ENCODE measurements at regions not wholly inside any gene's neighbourhood (a gene's known extent, or its start where the extent isn't known, plus 50 kb on each side); places are given as distances from the start of the nearest gene placed in this dataset.
"Not testable (repeated sequence)": the region's sequence is repeated elsewhere in the genome, so short reads cannot be mapped to it uniquely, and the experiment has no call there.

GRCh38 chr6:160804639-160805038 lies 102.6 kb downstream of the PLG start:
- Histone ChIP-seq H3K4me1 (ENCODE audit: low read depth) (no peaks in the 10 kb centered on the region), H3K36me3 (no peaks in the 10 kb centered on the region), H3K4me3 (no peak overlapping the region), H3K27me3 (no peaks in the 10 kb centered on the region), H3K9me3 (ENCODE audit: low read depth) (no peaks in the 10 kb centered on the region), H3K27ac (no peak overlapping the region)
- no peak for DNase-seq (ENCODE audit: low read depth in 1 of 2, low spot score in 1 of 2)
- no peak for TF ChIP-seq CTCF (IDR thresholded peaks at IDR 0.05; ENCODE audit: low read depth, low read length)

DNA sequence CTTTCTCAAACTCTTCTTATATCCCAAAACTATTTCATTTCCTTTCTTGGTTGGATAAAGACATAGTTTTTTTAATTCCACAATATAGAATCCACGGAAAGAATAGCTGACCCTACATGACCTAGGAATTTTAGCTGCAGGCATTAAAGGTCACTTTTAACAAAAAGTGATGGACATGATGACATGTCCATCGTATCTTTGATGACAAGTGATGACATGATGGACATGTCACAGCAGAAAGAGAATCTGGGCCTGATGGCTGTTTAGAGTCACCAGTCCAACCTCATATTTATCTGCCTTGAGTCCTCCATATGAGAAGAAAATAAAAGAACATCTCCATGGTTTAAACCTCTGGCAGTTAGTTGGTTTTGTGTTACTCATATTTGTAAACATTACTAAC lies 106.2 kb downstream of the PLG start:
- H3K27me3 ChIP-seq: no peaks in the 10 kb centered on the region
- H3K4me1 ChIP-seq (ENCODE audit: low read depth): no peaks in the 10 kb centered on the region
- H3K9me3 ChIP-seq (ENCODE audit: low read depth): no peaks in the 10 kb centered on the region
- TF ChIP-seq CTCF (IDR thresholded peaks at IDR 0.05; ENCODE audit: low read depth, low read length): no peak
- no peaks in the 10 kb centered on the region for H3K36me3 ChIP-seq
- no peak overlapping the region for H3K4me3 ChIP-seq
- no peak for DNase-seq (ENCODE audit: low read depth in 1 of 2, low spot score in 1 of 2)
- no peak overlapping the region for H3K27ac ChIP-seq

- no peaks in the 10 kb centered on the region for H3K36me3 ChIP-seq
- no peaks in the 10 kb centered on the region for H3K9me3 ChIP-seq (ENCODE audit: low read depth)
- H3K27me3 ChIP-seq: no peaks in the 10 kb centered on the region
- TF ChIP-seq CTCF (IDR thresholded peaks at IDR 0.05; ENCODE audit: low read depth, low read length): no peak
- H3K27ac ChIP-seq: no peak overlapping the region
- no peaks in the 10 kb centered on the region for H3K4me1 ChIP-seq (ENCODE audit: low read depth)
- no peak overlapping the region for H3K4me3 ChIP-seq
- DNase-seq (ENCODE audit: low read depth in 1 of 2, low spot score in 1 of 2): no peak
Measured at GRCh38 chr6:160810238-160810637, 108.2 kb downstream of the PLG start.

DNA sequence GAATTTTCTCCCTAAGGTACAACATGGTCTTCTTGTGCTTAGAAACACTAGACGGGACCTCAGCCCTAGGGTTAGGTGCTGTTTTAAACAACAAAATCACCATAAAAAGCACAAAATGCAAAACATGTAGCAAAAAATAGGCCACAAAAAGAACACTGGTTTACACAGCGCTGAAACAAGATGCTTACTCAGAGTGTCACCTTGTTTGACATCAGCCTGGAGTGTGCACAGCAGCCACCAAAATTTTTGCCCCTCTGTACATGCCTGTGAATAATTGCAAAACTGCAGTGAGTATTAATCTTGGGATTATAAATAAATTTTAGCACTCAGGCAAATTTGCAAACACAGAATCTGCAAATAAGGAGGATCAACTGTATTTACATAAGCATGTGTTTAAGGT lies 110.1 kb downstream of the PLG start:
- TF ChIP-seq CTCF (IDR thresholded peaks at IDR 0.05; ENCODE audit: low read depth, low read length): no peak
- Histone ChIP-seq H3K27ac (no peak overlapping the region), H3K27me3 (no peaks in the 10 kb centered on the region), H3K4me3 (no peak overlapping the region), H3K4me1 (ENCODE audit: low read depth) (no peaks in the 10 kb centered on the region), H3K36me3 (no peaks in the 10 kb centered on the region), H3K9me3 (ENCODE audit: low read depth) (no peaks in the 10 kb centered on the region)
- DNase-seq (ENCODE audit: low read depth in 1 of 2, low spot score in 1 of 2): no peak

DNA sequence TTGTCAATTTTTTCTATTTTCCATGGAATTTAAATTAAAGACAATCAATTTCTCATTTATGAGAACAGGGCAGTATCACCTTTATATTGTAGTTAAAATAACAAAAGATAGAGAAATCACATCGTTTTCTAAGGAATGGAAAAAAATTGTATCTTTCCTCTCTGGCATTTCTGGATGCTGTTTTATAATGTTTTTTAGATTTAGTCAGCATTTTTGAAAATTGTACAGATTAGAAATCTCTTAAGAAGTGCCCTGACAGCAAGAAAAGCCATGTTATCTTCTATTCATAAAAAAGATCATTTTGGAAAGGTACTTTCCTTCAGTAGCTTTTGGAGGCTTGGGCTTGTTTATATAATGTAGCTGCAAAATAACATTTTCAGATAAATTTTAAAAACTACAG lies 116.9 kb downstream of the PLG start:
- Histone ChIP-seq H3K9me3 (ENCODE audit: low read depth) (no peaks in the 10 kb centered on the region), H3K4me1 (ENCODE audit: low read depth) (no peaks in the 10 kb centered on the region), H3K27me3 (no peaks in the 10 kb centered on the region), H3K27ac (no peak overlapping the region), H3K4me3 (no peak overlapping the region), H3K36me3 (no peaks in the 10 kb centered on the region)
- TF ChIP-seq CTCF (IDR thresholded peaks at IDR 0.05; ENCODE audit: low read depth, low read length): no peak
- no peak for DNase-seq (ENCODE audit: low read depth in 1 of 2, low spot score in 1 of 2)

DNA sequence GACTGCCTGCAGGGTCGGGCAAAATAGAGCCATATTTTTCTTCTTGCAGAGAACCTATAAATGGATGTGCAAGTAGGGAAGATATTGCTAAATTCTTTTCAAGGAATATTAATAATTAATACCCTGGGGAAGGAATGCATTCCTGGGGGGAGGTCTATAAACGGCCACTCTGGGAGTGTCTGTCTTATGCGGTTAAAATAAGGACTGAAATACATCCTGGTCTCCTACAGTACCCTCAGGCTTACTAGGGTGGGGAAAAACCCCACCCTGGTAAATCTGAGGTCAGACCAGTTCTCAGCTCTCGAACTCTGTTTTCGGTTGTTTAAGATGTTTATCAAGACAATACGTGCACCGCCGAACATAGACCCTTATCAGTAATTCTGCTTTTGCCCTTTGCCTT lies 118.6 kb downstream of the PLG start:
- H3K27me3 ChIP-seq; H3K4me1 ChIP-seq (ENCODE audit: low read depth); H3K9me3 ChIP-seq (ENCODE audit: low read depth); DNase-seq (ENCODE audit: low read depth in 1 of 2, low spot score in 1 of 2); H3K4me3 ChIP-seq; H3K27ac ChIP-seq; H3K36me3 ChIP-seq: not testable (repeated sequence)

All from cardiac muscle cell (in vitro differentiated cells and primary cell).